HG03095 (cell line): ENCODE measurements at regions not wholly inside any gene's neighbourhood (a gene's known extent, or its start where the extent isn't known, plus 50 kb on each side); places are given as distances from the start of the nearest gene placed in this dataset.

Experiments used
- ATAC-seq: cut with Tn5 transposase; IDR thresholded peaks from one replicate; pipeline ENCODE4 v1.9.1; 2021; ENCODE audit warnings: moderate library complexity; ENCODE audit not compliant: unreplicated experiment

DNA sequence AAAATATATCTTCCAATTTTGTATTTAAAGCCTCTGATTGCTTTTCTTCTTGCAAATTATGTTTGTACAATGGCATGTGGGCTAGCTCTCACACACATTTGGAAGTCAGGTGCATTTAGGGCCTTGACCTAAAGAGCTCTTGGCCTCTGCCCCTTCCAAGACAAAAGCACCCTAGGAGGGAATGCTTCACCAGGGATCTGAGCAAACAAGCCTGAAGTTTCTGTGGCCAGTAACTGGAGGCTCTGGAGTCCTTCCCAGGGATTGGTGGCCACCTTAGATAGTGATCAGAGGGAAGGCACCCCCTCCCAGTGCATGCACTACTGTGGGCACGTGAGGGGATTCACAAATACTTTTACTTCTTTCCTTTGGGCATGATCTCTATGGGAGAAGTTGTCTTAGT is 60.3 kb upstream of the DIPK2B start:
- no peak for ATAC-seq

GRCh38 chrX:45258731-45259402 is 58.2 kb upstream of the DIPK2B start:
- no peak for ATAC-seq
